Urinary bladder (tissue), 3 donors: ENCODE measurements at regions not wholly inside any gene's neighbourhood (a gene's known extent, or its start where the extent isn't known, plus 50 kb on each side); places are given as distances from the start of the nearest gene placed in this dataset.

ENCODE experiments used
- DNase-seq: peaks from one replicate; pipeline ENCODE4 v3.0.0-alpha.2; 2015; ENCODE audit errors: extremely low spot score
- H3K27ac ChIP-seq: one replicate; pipeline ENCODE4 v1.5.1; 2013; ENCODE audit warnings: low read depth, mild to moderate bottlenecking, moderate library complexity
- H3K36me3 ChIP-seq: one replicate; pipeline ENCODE4 v1.6.1; 2013; ENCODE audit warnings: mild to moderate bottlenecking, moderate library complexity; ENCODE audit not compliant: insufficient read depth
- H3K4me1 ChIP-seq: one replicate; pipeline ENCODE4 v1.6.1; 2013; ENCODE audit warnings: mild to moderate bottlenecking, moderate library complexity; ENCODE audit not compliant: insufficient read depth
- H3K4me3 ChIP-seq: one replicate; pipeline ENCODE4 v1.5.1; 2013; ENCODE audit warnings: low read depth, low read length
- WGBS: extraction: QIAGEN DNeasy Blood & Tissue Kit; methylation state at CpG from one replicate; pipeline ENCODE4 v1.1.7; 2013; 5-methylcytosine and 5-hydroxymethylcytosine counted together
- donor health status: healthy with polysubstance abuse.
- donor health status: healthy.

- no peak for DNase-seq
- Histone ChIP-seq H3K27ac (no peak overlapping the region), H3K4me1 (no peaks in the 10 kb centered on the region), H3K36me3 (no peaks in the 10 kb centered on the region), H3K4me3 (no peak overlapping the region)
These were observed 123.6 kb downstream of the TUSC7 start for GRCh38 chr3:116833202-116833601.

DNA sequence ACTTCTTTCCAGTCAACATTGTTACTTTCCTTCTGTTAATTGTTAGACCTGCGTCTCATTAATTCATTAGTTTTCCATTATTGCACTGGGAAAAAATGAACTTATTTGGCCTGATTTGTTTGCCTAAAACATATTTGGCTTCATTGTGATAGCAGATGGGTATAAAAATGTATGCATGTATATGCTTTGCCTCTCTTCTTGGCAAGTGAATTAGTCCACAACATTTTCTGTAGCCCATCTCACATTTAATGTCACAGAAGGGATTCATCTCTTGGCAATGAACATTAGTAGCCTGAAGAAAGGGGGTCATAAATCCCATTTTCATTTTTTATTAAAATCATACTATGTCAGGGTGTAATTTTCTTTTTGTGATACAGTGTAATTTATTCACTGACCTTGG lies 125.2 kb downstream of the TUSC7 start:
- Histone ChIP-seq H3K36me3 (no peaks in the 10 kb centered on the region), H3K27ac (no peak overlapping the region), H3K4me3 (no peak overlapping the region), H3K4me1 (no peaks in the 10 kb centered on the region)
- WGBS: 95% methylated on average over 1 of the region's 1 CpG
- no peak for DNase-seq

DNA sequence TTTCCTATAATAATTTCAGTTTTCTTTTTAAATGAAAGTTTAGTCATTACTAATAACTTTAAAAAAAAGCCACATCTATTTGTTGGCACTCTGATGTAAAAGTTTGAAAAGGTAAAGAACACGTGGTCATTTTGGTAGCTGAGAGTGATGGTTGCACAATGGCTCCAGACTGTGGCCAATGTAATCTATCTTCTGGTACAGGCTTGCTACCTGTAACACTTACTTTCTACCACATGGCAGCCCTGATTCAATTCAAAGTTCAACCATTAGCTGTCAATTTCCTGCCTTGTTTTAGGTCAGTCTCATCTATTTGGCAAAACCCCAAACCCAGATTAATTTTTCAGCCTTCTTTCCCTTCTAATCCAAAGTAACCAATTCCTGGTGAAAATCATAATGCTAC lies 126.1 kb downstream of the TUSC7 start:
- no peak overlapping the region for H3K4me3 ChIP-seq
- H3K36me3 ChIP-seq: no peaks in the 10 kb centered on the region
- no peak overlapping the region for H3K27ac ChIP-seq
- no peak for DNase-seq
- H3K4me1 ChIP-seq: no peaks in the 10 kb centered on the region
- WGBS: 84% methylated on average over 1 of the region's 1 CpG

- no peak overlapping the region for H3K4me3 ChIP-seq
- WGBS: 62% methylated on average over 2 of the region's 2 CpGs
- no peaks in the 10 kb centered on the region for H3K4me1 ChIP-seq
- H3K36me3 ChIP-seq: no peaks in the 10 kb centered on the region
- no peak for DNase-seq
- H3K27ac ChIP-seq: no peak overlapping the region
These were observed 126.7 kb downstream of the TUSC7 start for GRCh38 chr3:116836286-116836685.

GRCh38 chr3:116837483-116837882 lies 127.9 kb downstream of the TUSC7 start:
- Histone ChIP-seq H3K36me3 (no peaks in the 10 kb centered on the region), H3K27ac (peak overlapping the region; percentile 10), H3K4me3 (no peak overlapping the region), H3K4me1 (no peaks in the 10 kb centered on the region)
- DNase-seq: no peak
- 79% methylated on average over 3 of the region's 3 CpGs for WGBS

DNA sequence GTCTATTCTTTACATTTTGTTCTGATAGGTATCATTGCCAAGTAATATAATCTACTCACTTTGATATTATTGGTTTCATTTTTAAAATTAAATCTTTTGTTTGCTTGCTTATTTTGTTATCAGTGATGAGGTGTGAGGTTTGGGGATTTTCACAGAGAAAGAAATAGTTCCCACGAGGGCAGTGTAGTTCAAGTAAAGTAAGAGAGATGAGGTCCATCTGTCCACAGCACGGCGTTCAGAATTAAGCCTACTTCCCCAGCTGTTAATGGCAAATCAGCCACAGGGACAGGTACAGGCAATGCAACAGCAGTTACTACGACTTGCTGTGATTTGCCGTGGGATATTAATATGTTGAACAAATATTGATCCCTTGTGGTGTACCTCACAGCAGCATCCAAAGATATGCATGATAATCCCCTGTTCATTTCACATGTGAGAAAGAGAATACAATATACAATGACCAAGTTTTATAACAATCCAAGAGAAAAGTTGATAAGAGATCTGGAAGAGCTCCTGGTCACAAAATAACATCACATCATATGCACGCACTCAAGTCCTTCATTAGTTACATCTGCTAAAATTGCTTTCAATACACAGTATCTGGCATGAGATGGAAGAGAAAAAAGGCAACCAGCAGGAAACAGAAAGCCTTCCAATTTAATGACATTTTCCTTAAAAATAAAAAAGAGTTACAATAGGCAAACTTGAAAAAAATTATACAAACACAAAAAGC lies 131.6 kb downstream of the TUSC7 start:
- no peak overlapping the region for H3K27ac ChIP-seq
- H3K36me3 ChIP-seq: no peaks in the 10 kb centered on the region
- H3K4me1 ChIP-seq: no peaks in the 10 kb centered on the region
- DNase-seq: no peak
- no peak overlapping the region for H3K4me3 ChIP-seq
- WGBS: 62% methylated on average over 6 of the region's 6 CpGs

DNA sequence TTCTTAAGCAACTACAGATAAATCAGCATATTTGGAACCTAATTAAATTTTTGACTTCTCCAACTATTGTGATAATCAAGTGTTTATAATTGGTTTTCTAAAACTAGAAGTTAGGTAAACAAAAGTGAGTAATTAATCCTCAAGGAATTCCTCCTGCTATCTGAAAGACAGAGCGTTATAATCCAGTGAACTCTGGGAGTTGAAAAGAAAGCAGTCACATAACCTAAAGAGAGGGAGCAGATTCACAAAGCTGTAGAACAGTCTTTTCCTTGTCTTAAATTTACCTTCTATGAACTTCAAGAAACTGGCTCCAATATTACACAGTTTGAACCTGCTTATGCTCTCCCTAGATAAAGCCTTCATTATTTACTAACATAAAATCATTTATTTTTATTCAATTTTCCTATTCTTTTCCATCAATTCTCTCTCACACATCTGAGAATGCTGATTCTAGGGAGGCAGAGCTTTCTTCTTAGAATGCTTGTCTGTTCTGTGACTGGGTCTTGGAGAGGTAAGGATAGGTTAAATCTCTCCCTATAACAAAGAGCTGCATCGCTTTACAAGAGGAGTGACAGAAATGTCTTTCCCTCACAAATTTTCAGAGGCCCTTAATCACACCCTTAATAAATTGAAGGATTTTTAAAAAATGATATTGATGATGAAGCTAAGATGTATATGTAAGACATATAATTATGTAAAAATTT lies 132.8 kb downstream of the TUSC7 start:
- 32% methylated on average over 2 of the region's 2 CpGs for WGBS
- DNase-seq: no peak
- no peaks in the 10 kb centered on the region for H3K4me1 ChIP-seq
- H3K4me3 ChIP-seq: no peak overlapping the region
- H3K36me3 ChIP-seq: no peaks in the 10 kb centered on the region
- H3K27ac ChIP-seq: no peak overlapping the region

GRCh38 chr3:116848248-116848829 lies 138.8 kb downstream of the TUSC7 start:
- Histone ChIP-seq H3K4me3 (no peak overlapping the region), H3K4me1 (no peaks in the 10 kb centered on the region), H3K27ac (no peak overlapping the region), H3K36me3 (no peaks in the 10 kb centered on the region)
- no peak for DNase-seq
- WGBS: 64% methylated on average over 3 of the region's 3 CpGs

DNA sequence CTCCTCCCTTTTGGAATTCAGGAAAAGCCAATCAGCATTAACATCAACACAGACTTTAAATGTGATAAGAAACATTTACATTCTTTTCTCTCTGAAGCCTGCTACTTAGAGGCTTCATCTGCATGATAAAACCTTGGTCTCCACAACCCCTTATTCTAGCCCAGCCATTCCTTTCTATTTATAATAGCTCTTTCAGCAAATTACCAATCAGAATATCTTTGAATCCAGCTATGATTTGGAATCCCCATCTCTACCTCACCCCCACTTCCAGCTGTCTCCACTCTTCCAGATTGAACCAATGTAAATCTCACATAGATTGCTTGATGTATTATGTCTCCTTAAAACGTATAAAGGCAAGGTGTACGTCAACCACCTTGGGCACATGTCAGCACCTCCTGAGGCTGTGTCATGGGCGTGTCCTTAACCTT lies 139.7 kb downstream of the TUSC7 start:
- DNase-seq: no peak
- 74% methylated on average over 3 of the region's 3 CpGs for WGBS

GRCh38 chr3:116852803-116853202 lies 143.2 kb downstream of the TUSC7 start:
- Histone ChIP-seq H3K4me3 (no peak overlapping the region), H3K27ac (no peak overlapping the region), H3K4me1 (no peaks in the 10 kb centered on the region), H3K36me3 (no peaks in the 10 kb centered on the region)
- DNase-seq: no peak
- 83% methylated on average over 5 of the region's 5 CpGs for WGBS

More for the DNA sequence above, 139.7 kb downstream of the TUSC7 start:
- Histone ChIP-seq H3K4me1 (no peaks in the 10 kb centered on the region), H3K36me3 (no peaks in the 10 kb centered on the region), H3K27ac (no peak overlapping the region), H3K4me3 (no peak overlapping the region)

- DNase-seq: no peak
- no peak overlapping the region for H3K4me3 ChIP-seq
- no peak overlapping the region for H3K27ac ChIP-seq
- H3K36me3 ChIP-seq: no peaks in the 10 kb centered on the region
- WGBS: 50% methylated on average over 3 of the region's 3 CpGs
- no peaks in the 10 kb centered on the region for H3K4me1 ChIP-seq
These were observed 153.7 kb downstream of the TUSC7 start for GRCh38 chr3:116863270-116863770.

DNA sequence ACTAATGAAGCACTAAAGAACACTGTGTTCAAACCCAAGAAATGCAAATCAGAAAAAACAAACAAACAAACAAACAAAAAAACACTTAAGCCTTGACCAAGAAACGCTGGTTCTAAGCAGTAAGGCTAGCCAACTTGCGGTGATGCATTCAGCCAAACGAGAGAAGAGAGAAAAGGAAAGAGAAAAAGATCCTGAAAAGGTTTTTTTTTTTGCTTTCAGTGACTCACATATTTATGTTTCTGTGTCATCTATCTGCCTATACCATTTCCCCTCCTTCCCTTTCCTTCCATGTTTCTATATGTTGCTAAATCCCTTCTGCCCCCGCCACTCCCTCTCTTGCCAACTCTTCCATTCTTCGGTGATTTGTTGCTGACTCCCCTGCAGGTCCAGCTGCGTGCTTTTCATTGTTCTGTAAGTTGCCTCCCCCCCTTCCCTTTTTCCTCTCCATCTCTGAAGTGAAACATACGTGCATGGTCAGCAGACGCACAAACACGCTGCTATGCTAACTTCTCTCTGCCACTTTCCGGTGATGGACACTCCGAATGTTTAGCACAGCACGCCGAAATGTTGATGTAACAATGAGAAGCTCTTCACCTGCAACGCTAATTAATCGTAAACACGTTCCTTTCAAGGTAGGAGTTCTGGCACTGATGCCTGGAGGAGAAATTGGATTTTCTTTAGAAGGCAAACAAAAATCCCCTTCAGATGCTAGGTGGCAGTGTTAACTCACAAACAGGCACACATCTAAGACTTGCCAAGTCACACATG lies 154.4 kb downstream of the TUSC7 start:
- H3K4me3 ChIP-seq: no peak overlapping the region
- 7% methylated on average over 16 of the region's 16 CpGs for WGBS
- H3K27ac ChIP-seq: no peak overlapping the region
- DNase-seq: peak; percentile 35
- no peaks in the 10 kb centered on the region for H3K4me1 ChIP-seq
- no peaks in the 10 kb centered on the region for H3K36me3 ChIP-seq

DNA sequence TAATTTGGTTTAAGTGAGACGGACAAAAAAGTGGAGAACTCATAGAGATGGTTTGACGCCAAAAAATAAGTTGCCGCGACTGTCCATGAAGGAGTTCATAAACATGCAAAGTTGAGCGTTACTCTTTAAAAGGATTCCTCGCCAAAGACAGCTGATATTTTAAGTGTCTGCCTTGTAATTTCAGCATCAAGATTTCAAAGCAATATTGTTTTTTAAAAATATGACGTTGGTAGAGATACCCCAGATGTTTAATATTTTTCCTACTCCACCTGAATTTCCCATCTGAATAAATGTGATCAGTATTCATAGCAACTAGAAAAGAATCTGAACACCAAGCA lies 155.0 kb downstream of the TUSC7 start:
- no peak overlapping the region for H3K4me3 ChIP-seq
- H3K4me1 ChIP-seq: no peaks in the 10 kb centered on the region
- no peak overlapping the region for H3K27ac ChIP-seq
- no peaks in the 10 kb centered on the region for H3K36me3 ChIP-seq
- DNase-seq: no peak
- WGBS: 12% methylated on average over 7 of the region's 7 CpGs
